ENCODE measurements at regions not wholly inside any gene's neighbourhood (a gene's known extent, or its start where the extent isn't known, plus 50 kb on each side); places are given as distances from the start of the nearest gene placed in this dataset.

DNA sequence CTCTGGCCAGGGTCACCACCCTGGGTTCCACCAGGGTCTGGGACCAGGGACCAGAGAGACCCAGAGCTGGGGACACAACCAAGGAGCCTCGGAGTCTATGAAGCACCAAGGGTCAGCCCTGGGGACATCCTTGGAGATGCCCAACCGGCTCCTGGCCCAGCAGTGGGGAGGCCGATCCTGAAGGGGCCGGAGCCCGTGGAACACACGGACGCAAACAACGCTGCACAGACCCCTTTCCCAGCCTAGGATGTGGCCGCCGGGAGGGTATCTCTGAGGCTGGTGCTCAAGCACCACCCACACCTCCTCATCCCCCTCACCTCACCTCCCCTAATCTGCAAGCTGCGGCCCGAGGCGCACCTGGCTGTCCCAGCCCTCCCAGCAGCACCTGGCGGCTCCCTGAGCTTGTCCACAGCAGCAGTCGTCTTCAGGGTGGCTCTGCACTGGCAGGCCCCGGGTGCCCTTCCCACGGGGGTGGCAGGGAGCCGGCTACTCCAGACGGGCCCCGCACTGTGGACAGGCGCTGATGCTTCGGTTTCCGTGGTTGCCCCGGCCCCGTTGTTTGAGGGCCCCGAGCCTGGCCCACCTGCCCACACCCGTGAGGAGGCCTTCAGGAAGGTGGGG, 146.8 kb upstream of the C14orf180 start:
- H3K4me3 Mint-ChIP-seq, result no peak overlapping the region
- H3K4me3 ChIP-seq (ENCODE audit: control insufficient read depth in 1 of 2, extremely low read depth in 1 of 2, low read length in 1 of 2), result no peak overlapping the region
- H3K36me3 ChIP-seq (ENCODE audit: control insufficient read depth in 2 of 2, extremely low read depth in 1 of 2, insufficient read depth in 1 of 2, low read length in 1 of 2), result no peaks in the 10 kb centered on the region
- H3K4me1 Mint-ChIP-seq, result no peaks in the 10 kb centered on the region
- no peaks in the 10 kb centered on the region for H3K36me3 Mint-ChIP-seq
- peak in 1 of 35 experiments; percentile 10 for DNase-seq
- no peak overlapping the region for H3K27ac ChIP-seq (ENCODE audit: low read length)
- H3K4me1 ChIP-seq (ENCODE audit: control insufficient read depth in 1 of 2, extremely low read depth in 1 of 2, insufficient read depth in 2 of 2, low read length in 2 of 2), result peaks cover 0 to 10% of the 10 kb centered on the region in 2 experiments
- 84% methylated on average over 24 of the region's 27 CpGs for WGBS (ENCODE audit: insufficient coverage)
- peak in 2 of 4 experiments; percentile 18 to 19 for ATAC-seq (replicated peaks in 1 of 4)
- POLR2A ChIA-PET, result no interaction called here
- H3K27ac Mint-ChIP-seq, result no peak overlapping the region
- no peaks in the 10 kb centered on the region for H3K9me3 Mint-ChIP-seq
- peaks cover 10 to 16% of the 10 kb centered on the region in 2 donors for H3K27me3 Mint-ChIP-seq
- CTCF ChIA-PET, result no interaction called here
- H3K9me3 ChIP-seq, result no peaks in the 10 kb centered on the region
- peaks cover 0 to 45% of the 10 kb centered on the region in 2 experiments for H3K27me3 ChIP-seq (replicated peaks in 1 of 2; ENCODE audit: control insufficient read depth in 2 of 2, extremely low read depth in 1 of 2, insufficient read depth in 2 of 2, low read length in 1 of 2)

DNA sequence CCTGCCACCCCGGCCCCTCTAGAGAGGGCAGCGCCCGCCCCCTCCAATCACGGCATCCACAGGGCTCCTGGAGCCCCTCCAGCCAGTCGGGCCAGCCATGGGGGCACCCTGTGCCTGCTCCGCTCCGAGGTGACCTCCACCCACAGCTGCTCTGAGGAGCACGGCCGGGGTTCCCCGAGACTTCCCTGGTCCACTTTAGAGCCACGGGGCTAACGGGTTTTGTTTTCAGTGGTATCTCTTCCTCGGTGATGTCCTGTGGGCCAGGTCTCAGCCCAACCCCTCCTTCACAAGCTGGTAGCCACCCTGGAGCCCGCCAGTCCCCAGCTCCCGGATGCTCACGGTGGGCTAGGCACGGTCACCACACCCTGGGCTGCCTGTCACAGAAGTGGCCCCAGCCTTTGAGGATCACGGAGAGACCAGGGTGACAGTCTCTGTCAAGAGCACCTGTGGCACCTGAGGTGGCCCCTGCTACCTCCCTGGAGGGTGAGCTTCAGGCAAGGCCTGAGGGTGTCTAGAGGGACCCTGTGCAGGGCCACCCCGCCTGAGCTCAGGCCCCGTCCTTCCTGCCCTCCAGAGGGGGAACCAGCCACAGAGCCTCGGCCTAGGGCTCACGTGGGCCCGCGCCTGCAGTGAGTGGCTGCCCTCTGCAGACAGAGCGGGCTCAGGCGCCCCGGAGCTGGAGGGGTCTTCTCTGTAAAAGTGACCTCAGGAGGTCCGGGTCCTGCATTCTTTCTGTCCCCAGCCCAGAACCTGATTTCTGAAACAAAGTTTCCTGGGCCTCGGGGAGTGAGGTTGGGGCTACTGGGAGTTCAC, 146.0 kb upstream of the C14orf180 start:
- DNase-seq, result peak in 1 of 35 experiments; percentile 11
- POLR2A ChIA-PET, result no interaction called here

DNA sequence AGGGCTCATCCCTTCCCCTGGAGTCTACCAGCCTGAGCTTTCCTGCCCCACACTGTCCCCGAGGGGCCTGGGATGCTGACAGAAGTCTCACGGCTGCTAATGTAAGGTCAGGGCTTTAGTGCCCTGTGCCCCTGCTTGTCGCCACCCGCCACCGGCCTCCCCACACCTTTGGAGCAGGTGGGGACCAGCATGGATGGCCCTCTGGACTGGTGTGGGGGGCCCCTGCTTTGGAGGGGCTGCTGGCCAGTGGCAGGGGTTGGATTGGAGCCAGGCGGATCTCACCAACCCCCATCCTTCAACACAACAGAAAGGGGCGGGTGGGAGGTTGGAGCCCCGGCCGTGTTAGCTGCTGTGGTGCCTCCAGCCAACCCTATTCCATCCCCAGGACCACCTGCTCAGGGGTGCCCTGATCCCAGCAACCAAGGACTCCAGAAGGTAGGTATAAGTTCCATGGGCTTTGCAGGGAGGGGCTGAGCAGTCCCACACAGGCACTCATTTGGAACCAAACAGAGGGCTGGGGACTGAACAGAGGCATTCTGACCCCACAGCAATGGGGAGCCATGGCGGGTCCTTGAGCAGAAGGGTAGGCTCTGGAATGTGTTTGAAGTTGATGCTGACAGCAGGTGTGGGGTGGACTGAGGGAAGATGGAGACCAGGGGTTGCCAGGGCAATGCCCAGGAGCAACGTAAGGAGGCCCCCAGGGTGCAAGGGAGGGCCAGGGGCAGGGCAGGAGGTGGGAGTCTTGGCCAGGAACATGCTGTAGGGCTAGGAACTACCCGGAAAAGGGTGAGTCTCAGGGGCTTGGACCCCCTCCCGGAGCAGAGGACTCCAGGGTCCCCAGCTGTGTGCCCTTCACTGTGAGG, 145.1 kb upstream of the C14orf180 start:
- Histone ChIP-seq H3K4me1 (ENCODE audit: control insufficient read depth in 1 of 2, extremely low read depth in 1 of 2, insufficient read depth in 2 of 2, low read length in 2 of 2) (peaks cover 0 to 10% of the 10 kb centered on the region in 2 experiments), H3K9me3 (no peaks in the 10 kb centered on the region), H3K4me3 (ENCODE audit: control insufficient read depth in 1 of 2, extremely low read depth in 1 of 2, low read length in 1 of 2) (no peak overlapping the region), H3K27ac (ENCODE audit: low read length) (no peak overlapping the region), H3K27me3 (replicated peaks in 1 of 2; ENCODE audit: control insufficient read depth in 2 of 2, extremely low read depth in 1 of 2, insufficient read depth in 2 of 2, low read length in 1 of 2) (peaks cover 0 to 42% of the 10 kb centered on the region in 2 experiments), H3K36me3 (ENCODE audit: control insufficient read depth in 2 of 2, extremely low read depth in 1 of 2, insufficient read depth in 1 of 2, low read length in 1 of 2) (no peaks in the 10 kb centered on the region)
- H3K4me3 Mint-ChIP-seq, result no peak overlapping the region
- ChIA-PET CTCF (no interaction called here), POLR2A (no interaction called here)
- ATAC-seq (replicated peaks in 1 of 4) (no peak), DNase-seq (peak in 1 of 35 experiments; percentile 5)
- 84% methylated on average over 7 of the region's 13 CpGs for WGBS (ENCODE audit: insufficient coverage)
- H3K36me3 Mint-ChIP-seq, result no peaks in the 10 kb centered on the region
- H3K4me1 Mint-ChIP-seq, result no peaks in the 10 kb centered on the region
- peaks cover 10 to 16% of the 10 kb centered on the region in 2 donors for H3K27me3 Mint-ChIP-seq
- H3K27ac Mint-ChIP-seq, result no peak overlapping the region
- H3K9me3 Mint-ChIP-seq, result no peaks in the 10 kb centered on the region

More for the DNA sequence above, 146.0 kb upstream of the C14orf180 start:
- Histone ChIP-seq H3K27ac (ENCODE audit: low read length) (no peak overlapping the region), H3K27me3 (replicated peaks in 1 of 2; ENCODE audit: control insufficient read depth in 2 of 2, extremely low read depth in 1 of 2, insufficient read depth in 2 of 2, low read length in 1 of 2) (peaks cover 0 to 45% of the 10 kb centered on the region in 2 experiments), H3K36me3 (ENCODE audit: control insufficient read depth in 2 of 2, extremely low read depth in 1 of 2, insufficient read depth in 1 of 2, low read length in 1 of 2) (no peaks in the 10 kb centered on the region), H3K4me1 (ENCODE audit: control insufficient read depth in 1 of 2, extremely low read depth in 1 of 2, insufficient read depth in 2 of 2, low read length in 2 of 2) (peaks cover 0 to 10% of the 10 kb centered on the region in 2 experiments), H3K4me3 (ENCODE audit: control insufficient read depth in 1 of 2, extremely low read depth in 1 of 2, low read length in 1 of 2) (no peak overlapping the region), H3K9me3 (no peaks in the 10 kb centered on the region)
- H3K27me3 Mint-ChIP-seq, result peaks cover 10 to 16% of the 10 kb centered on the region in 2 donors
- no peaks in the 10 kb centered on the region for H3K9me3 Mint-ChIP-seq
- WGBS (ENCODE audit: insufficient coverage), result 83% methylated on average over 22 of the region's 29 CpGs
- no peak overlapping the region for H3K27ac Mint-ChIP-seq
- CTCF ChIA-PET, result no interaction called here
- no peak for ATAC-seq (replicated peaks in 1 of 4)
- no peaks in the 10 kb centered on the region for H3K4me1 Mint-ChIP-seq
- H3K36me3 Mint-ChIP-seq, result no peaks in the 10 kb centered on the region
- no peak overlapping the region for H3K4me3 Mint-ChIP-seq

DNA sequence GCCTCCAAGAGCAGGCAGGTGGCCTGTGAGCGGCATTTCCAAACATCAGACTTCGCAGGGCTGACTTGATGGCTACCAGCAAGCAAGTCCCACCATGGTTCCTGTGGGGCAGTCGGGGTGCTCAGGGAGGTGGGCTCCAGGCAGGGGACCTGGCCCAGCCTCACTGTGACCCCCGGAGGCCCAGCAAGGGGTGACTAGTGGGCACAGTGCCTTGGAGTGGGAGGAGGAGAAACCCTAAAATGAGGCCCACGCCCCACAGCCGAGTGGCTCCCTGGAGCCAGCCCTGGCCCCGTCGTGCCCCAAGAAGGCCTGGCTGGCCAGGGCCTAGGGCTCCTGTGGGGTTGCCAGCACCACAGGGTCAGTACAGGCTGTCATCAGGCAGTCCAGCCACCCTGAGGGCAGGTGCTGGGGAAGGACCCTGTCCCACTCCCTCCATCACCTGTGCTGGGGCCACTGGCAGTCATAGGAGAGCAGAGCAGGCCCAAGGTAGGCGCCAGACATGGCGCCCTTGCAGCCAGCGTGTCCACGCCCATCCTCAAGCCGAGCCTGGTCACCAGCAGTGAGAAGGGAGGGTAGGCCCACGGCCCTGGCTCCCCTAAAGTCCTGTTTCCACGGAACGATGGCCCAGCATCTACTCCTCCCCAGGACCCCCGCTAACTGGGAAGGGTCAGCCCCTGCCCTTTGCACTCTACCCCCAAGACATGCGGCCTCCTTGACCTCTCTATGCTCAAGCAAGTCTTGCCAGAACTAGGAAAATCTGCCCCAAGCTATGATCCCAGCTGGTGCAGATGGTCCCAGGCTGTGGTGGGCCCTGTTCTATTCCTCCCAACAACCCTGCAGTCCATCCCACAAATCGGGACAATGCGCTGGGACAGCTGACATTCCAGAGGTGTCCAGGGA, 144.2 kb upstream of the C14orf180 start:
- H3K27ac Mint-ChIP-seq, result no peak overlapping the region

DNA sequence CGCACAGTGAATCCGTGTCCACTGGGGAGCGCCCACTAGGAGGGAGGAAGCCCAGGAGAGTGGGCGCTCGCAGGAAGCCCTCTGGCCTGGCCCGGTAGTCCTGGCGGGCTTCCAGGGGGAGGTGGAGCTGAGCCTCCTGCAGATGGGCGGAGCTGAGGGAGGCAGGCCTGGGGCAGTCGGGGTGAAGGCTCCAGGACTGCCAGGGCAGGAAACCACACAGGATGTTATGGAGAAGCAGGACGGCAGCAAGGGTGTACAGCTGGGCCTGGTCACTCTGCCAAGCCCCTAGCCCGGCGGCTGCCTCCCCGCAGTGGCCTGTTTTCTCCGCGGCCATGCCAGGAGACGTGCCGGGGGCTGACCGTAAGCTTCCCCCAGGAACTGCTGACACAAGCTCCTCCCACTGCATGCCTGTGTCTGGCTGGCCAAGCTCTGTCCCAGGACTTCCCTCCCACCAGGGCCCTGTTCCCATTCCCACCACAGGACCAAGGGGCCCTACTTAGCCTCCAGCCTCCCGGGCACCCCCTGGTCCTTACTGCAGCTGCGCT, 143.4 kb upstream of the C14orf180 start:
- Histone ChIP-seq H3K36me3 (ENCODE audit: control insufficient read depth in 2 of 2, extremely low read depth in 1 of 2, insufficient read depth in 1 of 2, low read length in 1 of 2) (no peaks in the 10 kb centered on the region), H3K4me3 (ENCODE audit: control insufficient read depth in 1 of 2, extremely low read depth in 1 of 2, low read length in 1 of 2) (no peak overlapping the region), H3K4me1 (ENCODE audit: control insufficient read depth in 1 of 2, extremely low read depth in 1 of 2, insufficient read depth in 2 of 2, low read length in 2 of 2) (peaks cover 0 to 10% of the 10 kb centered on the region in 2 experiments), H3K9me3 (no peaks in the 10 kb centered on the region), H3K27me3 (replicated peaks in 1 of 2; ENCODE audit: control insufficient read depth in 2 of 2, extremely low read depth in 1 of 2, insufficient read depth in 2 of 2, low read length in 1 of 2) (peaks cover 0 to 40% of the 10 kb centered on the region in 2 experiments), H3K27ac (ENCODE audit: low read length) (no peak overlapping the region)
- Mint-ChIP-seq H3K36me3 (no peaks in the 10 kb centered on the region), H3K4me3 (no peak overlapping the region), H3K27ac (no peak overlapping the region), H3K9me3 (no peaks in the 10 kb centered on the region), H3K27me3 (peaks cover 2 to 3% of the 10 kb centered on the region in 2 donors), H3K4me1 (no peaks in the 10 kb centered on the region)
- DNase-seq, result peak in 2 of 35 experiments; percentile 4 to 7
- POLR2A ChIA-PET, result no interaction called here
- ATAC-seq (replicated peaks in 1 of 4), result no peak
- CTCF ChIA-PET, result no interaction called here
- 39% methylated on average over 19 of the region's 20 CpGs for WGBS (ENCODE audit: insufficient coverage)

More for the DNA sequence above, 144.2 kb upstream of the C14orf180 start:
- no peak overlapping the region for H3K27ac ChIP-seq (ENCODE audit: low read length)
- Mint-ChIP-seq H3K4me3 (no peak overlapping the region), H3K27me3 (peaks cover 8% of the 10 kb centered on the region in 2 donors), H3K36me3 (no peaks in the 10 kb centered on the region), H3K4me1 (no peaks in the 10 kb centered on the region), H3K9me3 (no peaks in the 10 kb centered on the region)
- DNase-seq, result peak in 2 of 35 experiments; percentile 3 to 11
- peaks cover 0 to 10% of the 10 kb centered on the region in 2 experiments for H3K4me1 ChIP-seq (ENCODE audit: control insufficient read depth in 1 of 2, extremely low read depth in 1 of 2, insufficient read depth in 2 of 2, low read length in 2 of 2)
- H3K27me3 ChIP-seq (replicated peaks in 1 of 2; ENCODE audit: control insufficient read depth in 2 of 2, extremely low read depth in 1 of 2, insufficient read depth in 2 of 2, low read length in 1 of 2), result peaks cover 0 to 42% of the 10 kb centered on the region in 2 experiments
- no peak for ATAC-seq (replicated peaks in 1 of 4)
- no peaks in the 10 kb centered on the region for H3K36me3 ChIP-seq (ENCODE audit: control insufficient read depth in 2 of 2, extremely low read depth in 1 of 2, insufficient read depth in 1 of 2, low read length in 1 of 2)
- H3K9me3 ChIP-seq, result no peaks in the 10 kb centered on the region
- ChIA-PET POLR2A (no interaction called here), CTCF (no interaction called here)
- H3K4me3 ChIP-seq (ENCODE audit: control insufficient read depth in 1 of 2, extremely low read depth in 1 of 2, low read length in 1 of 2), result no peak overlapping the region
- WGBS (ENCODE audit: insufficient coverage), result 90% methylated on average over 18 of the region's 20 CpGs
